ENCODE measurements at regions not wholly inside any gene's neighbourhood (a gene's known extent, or its start where the extent isn't known, plus 50 kb on each side); places are given as distances from the start of the nearest gene placed in this dataset.

GRCh38 chr18:23357996-23358594 lies 95.0 kb upstream of the RIOK3 start:
- POLR2A ChIA-PET = no interaction called here
- ATAC-seq (ENCODE audit: poor library complexity) = no peak
- DNase-seq = no peak

GRCh38 chr18:23359421-23359820 lies 93.7 kb upstream of the RIOK3 start:
- Mint-ChIP-seq H3K4me1 (ENCODE audit: low read depth) (peaks cover 16% of the 10 kb centered on the region), H3K36me3 (ENCODE audit: low read depth) (no peaks in the 10 kb centered on the region), H3K4me3 (no peak overlapping the region), H3K27me3 (no peaks in the 10 kb centered on the region), H3K9me3 (no peaks in the 10 kb centered on the region), H3K27ac (no peak overlapping the region)
- Histone ChIP-seq H3K27me3 (ENCODE audit: control insufficient read depth in 1 of 2, insufficient read depth in 2 of 2, low read length in 2 of 2) (no peaks in the 10 kb centered on the region), H3K9me3 (ENCODE audit: control insufficient read depth in 1 of 2, insufficient read depth in 1 of 2, low read length in 2 of 2) (no peaks in the 10 kb centered on the region), H3K4me1 (ENCODE audit: insufficient read depth, low read length) (peaks cover 12% of the 10 kb centered on the region), H3K4me3 (ENCODE audit: low read length) (no peak overlapping the region), H3K27ac (ENCODE audit: low read depth in 1 of 2, low read length in 2 of 2) (no peak overlapping the region), H3K36me3 (ENCODE audit: insufficient read depth, low read length) (no peaks in the 10 kb centered on the region)
- no peak for DNase-seq
- intact Hi-C loops (cut with DNase I, micrococcal nuclease) = loop anchor here (1.0 to 5.0 kb wide), 3 partner anchors 229 to 427 kb away; partner anchors contain the start of gene RBBP8 (in 1 of the 2)
- POLR2A ChIA-PET = no interaction called here
- CTCF ChIA-PET = interaction anchor here (1.7 kb wide), 1 partner anchor 228 kb away, joined by 8 read pairs; no protein-coding TSS in a partner anchor
- ATAC-seq (ENCODE audit: poor library complexity) = no peak
- no peak for TF ChIP-seq CTCF (IDR thresholded peaks at IDR 0.05)

More at GRCh38 chr18:23357996-23358594, 95.0 kb upstream of the RIOK3 start:
- Mint-ChIP-seq H3K27me3 (no peaks in the 10 kb centered on the region), H3K4me1 (ENCODE audit: low read depth) (peaks cover 16% of the 10 kb centered on the region), H3K36me3 (ENCODE audit: low read depth) (no peaks in the 10 kb centered on the region), H3K27ac (no peak overlapping the region), H3K4me3 (no peak overlapping the region), H3K9me3 (no peaks in the 10 kb centered on the region)
- Histone ChIP-seq H3K27me3 (ENCODE audit: control insufficient read depth in 1 of 2, insufficient read depth in 2 of 2, low read length in 2 of 2) (no peaks in the 10 kb centered on the region), H3K9me3 (ENCODE audit: control insufficient read depth in 1 of 2, insufficient read depth in 1 of 2, low read length in 2 of 2) (no peaks in the 10 kb centered on the region), H3K4me1 (ENCODE audit: insufficient read depth, low read length) (peaks cover 12% of the 10 kb centered on the region), H3K4me3 (ENCODE audit: low read length) (no peak overlapping the region), H3K27ac (ENCODE audit: low read depth in 1 of 2, low read length in 2 of 2) (no peak overlapping the region), H3K36me3 (ENCODE audit: insufficient read depth, low read length) (no peaks in the 10 kb centered on the region)
- TF ChIP-seq CTCF (IDR thresholded peaks at IDR 0.05) = no peak
- CTCF ChIA-PET = interaction anchor here (1.0 to 1.7 kb wide), 2 partner anchors 227 to 327 kb away, joined by 4 to 8 read pairs; no protein-coding TSS in a partner anchor
- intact Hi-C loops (cut with DNase I, micrococcal nuclease) = loop anchor here (1.0 to 5.0 kb wide), 3 partner anchors 227 to 426 kb away; partner anchors contain the start of gene RBBP8 (in 1 of the 2)

- no peak for TF ChIP-seq CTCF (IDR thresholded peaks at IDR 0.05)
- intact Hi-C loops (cut with DNase I, micrococcal nuclease) = no loop called here
- Mint-ChIP-seq H3K4me3 (no peak overlapping the region), H3K9me3 (no peaks in the 10 kb centered on the region), H3K36me3 (ENCODE audit: low read depth) (no peaks in the 10 kb centered on the region), H3K27me3 (no peaks in the 10 kb centered on the region), H3K4me1 (ENCODE audit: low read depth) (peaks cover under 1% of the 10 kb centered on the region), H3K27ac (no peak overlapping the region)
- ATAC-seq (ENCODE audit: poor library complexity) = no peak
- DNase-seq = no peak
- H3K27ac ChIP-seq (ENCODE audit: low read depth in 1 of 2, low read length in 2 of 2) = no peak overlapping the region
- peaks cover 5% of the 10 kb centered on the region for H3K4me1 ChIP-seq (ENCODE audit: insufficient read depth, low read length)
- no peaks in the 10 kb centered on the region for H3K27me3 ChIP-seq (ENCODE audit: control insufficient read depth in 1 of 2, insufficient read depth in 2 of 2, low read length in 2 of 2)
- ChIA-PET POLR2A (no interaction called here), CTCF (no interaction called here)
- no peaks in the 10 kb centered on the region for H3K36me3 ChIP-seq (ENCODE audit: insufficient read depth, low read length)
- H3K4me3 ChIP-seq (ENCODE audit: low read length) = no peak overlapping the region
- no peaks in the 10 kb centered on the region for H3K9me3 ChIP-seq (ENCODE audit: control insufficient read depth in 1 of 2, insufficient read depth in 1 of 2, low read length in 2 of 2)
Observed at GRCh38 chr18:23363865-23364570, 89.1 kb upstream of the RIOK3 start.

Data from CD4-positive, alpha-beta T cell (primary cell).